Glutamatergic neuron (in vitro differentiated cells): ENCODE measurements at regions not wholly inside any gene's neighbourhood (a gene's known extent, or its start where the extent isn't known, plus 50 kb on each side); places are given as distances from the start of the nearest gene placed in this dataset.

ENCODE experiments used
- DNase-seq: peaks from one replicate; pipeline ENCODE4 v3.0.0; 2022
- H3K27ac Mint-ChIP-seq: one replicate; pipeline ENCODE4 v1.8.0; 2020; ENCODE audit warnings: mild to moderate bottlenecking, mixed read lengths, inconsistent platforms; ENCODE audit not compliant: unreplicated experiment
- H3K27me3 Mint-ChIP-seq: one replicate; pipeline ENCODE4 v1.8.0; 2020; ENCODE audit warnings: mild to moderate bottlenecking, moderate library complexity, mixed read lengths, inconsistent platforms; ENCODE audit not compliant: unreplicated experiment
- H3K36me3 Mint-ChIP-seq: one replicate; pipeline ENCODE4 v1.8.0; 2020; ENCODE audit warnings: mild to moderate bottlenecking, mixed read lengths, inconsistent platforms; ENCODE audit not compliant: unreplicated experiment
- H3K4me1 Mint-ChIP-seq: one replicate; pipeline ENCODE4 v1.8.0; 2020; ENCODE audit warnings: mild to moderate bottlenecking, low read depth, mixed read lengths, inconsistent platforms; ENCODE audit not compliant: unreplicated experiment
- H3K4me3 Mint-ChIP-seq: one replicate; pipeline ENCODE4 v1.8.0; 2020; ENCODE audit warnings: mild to moderate bottlenecking, mixed read lengths, inconsistent platforms; ENCODE audit not compliant: unreplicated experiment
- H3K9me3 Mint-ChIP-seq: one replicate; pipeline ENCODE4 v1.8.0; 2020; ENCODE audit warnings: mild to moderate bottlenecking, moderate library complexity, mixed read lengths, inconsistent platforms; ENCODE audit not compliant: unreplicated experiment
- TF ChIP-seq, protein P1 (sequence below): fragments of 200-600 bp; sonication (generic); IDR thresholded peaks from one replicate; pipeline ENCODE4 v1.5.0; 2021; ENCODE audit not compliant: partially characterized antibody, unreplicated experiment

DNA sequence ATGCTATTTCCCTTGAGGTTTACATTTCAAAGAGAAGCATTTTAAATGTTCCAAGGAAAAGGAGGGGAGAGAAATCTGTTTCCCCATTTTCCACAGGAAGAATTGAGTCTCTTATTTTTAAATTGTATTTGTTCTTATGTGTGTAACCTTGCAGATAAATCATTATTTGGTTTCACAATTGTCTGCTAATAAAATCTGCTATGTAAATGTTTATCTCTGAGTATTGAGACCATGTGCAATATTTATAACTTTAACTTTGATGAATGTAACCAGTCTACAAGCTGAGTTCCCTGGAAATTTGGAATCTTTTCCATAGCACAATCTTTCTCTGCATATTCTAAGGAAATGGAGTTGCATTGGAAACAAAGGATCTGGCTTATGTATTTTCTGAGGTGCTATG is 209.6 kb downstream of the PTBP2 start:
- H3K27me3 Mint-ChIP-seq = no peaks in the 10 kb centered on the region
- H3K4me3 Mint-ChIP-seq = no peak overlapping the region
- TF ChIP-seq, protein P1, sequence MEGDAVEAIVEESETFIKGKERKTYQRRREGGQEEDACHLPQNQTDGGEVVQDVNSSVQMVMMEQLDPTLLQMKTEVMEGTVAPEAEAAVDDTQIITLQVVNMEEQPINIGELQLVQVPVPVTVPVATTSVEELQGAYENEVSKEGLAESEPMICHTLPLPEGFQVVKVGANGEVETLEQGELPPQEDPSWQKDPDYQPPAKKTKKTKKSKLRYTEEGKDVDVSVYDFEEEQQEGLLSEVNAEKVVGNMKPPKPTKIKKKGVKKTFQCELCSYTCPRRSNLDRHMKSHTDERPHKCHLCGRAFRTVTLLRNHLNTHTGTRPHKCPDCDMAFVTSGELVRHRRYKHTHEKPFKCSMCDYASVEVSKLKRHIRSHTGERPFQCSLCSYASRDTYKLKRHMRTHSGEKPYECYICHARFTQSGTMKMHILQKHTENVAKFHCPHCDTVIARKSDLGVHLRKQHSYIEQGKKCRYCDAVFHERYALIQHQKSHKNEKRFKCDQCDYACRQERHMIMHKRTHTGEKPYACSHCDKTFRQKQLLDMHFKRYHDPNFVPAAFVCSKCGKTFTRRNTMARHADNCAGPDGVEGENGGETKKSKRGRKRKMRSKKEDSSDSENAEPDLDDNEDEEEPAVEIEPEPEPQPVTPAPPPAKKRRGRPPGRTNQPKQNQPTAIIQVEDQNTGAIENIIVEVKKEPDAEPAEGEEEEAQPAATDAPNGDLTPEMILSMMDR = no peak
- no peaks in the 10 kb centered on the region for H3K4me1 Mint-ChIP-seq
- no peak for DNase-seq
- no peaks in the 10 kb centered on the region for H3K36me3 Mint-ChIP-seq
- no peak overlapping the region for H3K27ac Mint-ChIP-seq
- no peaks in the 10 kb centered on the region for H3K9me3 Mint-ChIP-seq

DNA sequence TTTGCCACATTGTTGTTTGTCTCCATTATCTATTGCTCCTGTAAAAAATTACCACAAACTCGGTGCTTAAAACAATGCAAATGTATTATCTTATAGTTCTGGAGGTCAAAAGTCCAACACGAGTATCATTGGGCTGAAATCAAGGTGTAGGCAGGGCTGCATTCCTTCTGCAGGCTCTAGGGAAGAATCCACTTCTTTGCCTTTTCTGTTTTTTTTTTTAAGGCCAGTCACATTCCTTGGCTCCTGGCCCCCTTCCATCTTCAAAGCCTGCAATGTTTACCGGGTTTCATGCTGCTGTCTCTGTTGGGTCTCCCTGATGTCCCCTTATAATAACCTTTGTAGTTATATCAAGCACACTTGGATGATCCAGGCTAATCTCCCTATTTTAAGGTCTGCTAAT is 212.7 kb downstream of the PTBP2 start:
- H3K4me3 Mint-ChIP-seq = no peak overlapping the region
- DNase-seq = no peak
- no peaks in the 10 kb centered on the region for H3K36me3 Mint-ChIP-seq
- no peak overlapping the region for H3K27ac Mint-ChIP-seq
- no peaks in the 10 kb centered on the region for H3K4me1 Mint-ChIP-seq
- TF ChIP-seq, protein P1 = no peak
- no peaks in the 10 kb centered on the region for H3K27me3 Mint-ChIP-seq
- H3K9me3 Mint-ChIP-seq = no peaks in the 10 kb centered on the region

DNA sequence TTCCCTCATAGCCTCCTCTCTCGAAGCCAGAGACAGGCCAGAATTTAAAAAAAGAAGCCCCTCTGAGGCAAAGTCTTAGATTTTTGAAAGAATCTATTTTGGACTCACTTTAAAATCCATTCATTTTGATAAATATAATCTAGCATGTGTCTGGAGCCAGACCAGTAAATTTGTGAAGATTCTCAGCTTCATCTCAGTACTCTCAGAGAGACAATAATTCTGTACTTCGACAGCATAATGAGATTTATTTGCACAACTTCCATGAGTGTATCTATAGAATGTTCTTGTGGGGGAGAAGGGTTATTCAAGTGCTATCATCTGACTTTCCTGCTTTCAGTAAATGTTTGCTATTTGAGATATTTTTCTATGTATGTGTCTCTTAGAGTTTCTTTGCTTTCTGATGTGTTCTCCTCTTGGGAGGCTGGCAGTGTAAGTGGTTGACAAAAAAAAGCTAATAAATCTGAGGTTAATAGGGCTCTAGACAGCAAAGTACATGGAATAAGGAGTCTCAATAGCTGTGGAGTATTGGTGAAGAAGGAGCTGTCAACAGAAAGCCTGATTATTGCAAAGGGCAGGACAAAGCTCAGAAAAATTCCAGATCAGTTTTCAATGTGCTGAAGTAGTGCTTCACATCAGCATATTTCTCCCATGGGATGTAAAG is 223.0 kb downstream of the PTBP2 start:
- TF ChIP-seq, protein P1 = no peak
- Mint-ChIP-seq H3K27me3 (no peaks in the 10 kb centered on the region), H3K27ac (no peak overlapping the region), H3K4me3 (no peak overlapping the region), H3K9me3 (peaks cover 2% of the 10 kb centered on the region), H3K4me1 (no peaks in the 10 kb centered on the region), H3K36me3 (no peaks in the 10 kb centered on the region)
- DNase-seq = no peak

DNA sequence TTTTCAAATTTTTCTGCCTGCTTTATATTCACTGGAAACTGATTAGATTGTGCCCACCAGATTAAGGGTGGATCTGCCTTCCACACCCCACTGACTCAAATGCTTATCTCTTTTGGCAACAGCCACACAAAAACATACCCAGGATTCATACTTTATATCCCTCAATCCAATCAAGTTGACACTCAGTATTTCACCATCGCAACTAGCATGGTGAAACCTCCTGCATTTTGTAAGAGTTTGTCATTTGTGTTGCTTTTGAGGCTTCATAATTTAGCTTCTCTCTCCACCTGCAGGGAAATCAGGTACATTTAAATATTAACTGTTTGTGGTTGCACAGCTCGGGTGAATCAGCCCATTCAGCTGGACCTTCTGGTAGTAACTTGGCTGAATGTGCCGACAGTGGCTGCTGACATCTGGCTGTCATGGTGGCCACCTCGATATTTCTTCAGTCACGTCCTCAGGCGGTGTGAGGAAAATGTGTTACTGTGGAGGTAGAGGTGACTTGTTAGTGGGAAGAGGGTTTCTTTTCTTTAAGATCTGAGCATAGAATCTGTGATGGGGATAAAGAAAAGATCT is 224.0 kb downstream of the PTBP2 start:
- Mint-ChIP-seq H3K27me3 (no peaks in the 10 kb centered on the region), H3K27ac (no peak overlapping the region)

More for the DNA sequence above, 224.0 kb downstream of the PTBP2 start:
- Mint-ChIP-seq H3K4me1 (no peaks in the 10 kb centered on the region), H3K36me3 (no peaks in the 10 kb centered on the region), H3K4me3 (no peak overlapping the region), H3K9me3 (peaks cover 2% of the 10 kb centered on the region)
- TF ChIP-seq, protein P1 = no peak
- no peak for DNase-seq
